OCI-LY7 (cell line): ENCODE measurements at regions not wholly inside any gene's neighbourhood (a gene's known extent, or its start where the extent isn't known, plus 50 kb on each side); places are given as distances from the start of the nearest gene placed in this dataset.

Source experiments
- EZH2phosphoT487 ChIP-seq: fragments of 200-600 bp; sonication (generic); IDR thresholded peaks from 2 replicates; pipeline ENCODE4 v1.6.1; 2018; ENCODE audit warnings: low read depth, borderline replicate concordance, mild to moderate bottlenecking, mixed run types, antibody characterized with exemption, low read length, moderate library complexity, mixed read lengths
- TF ChIP-seq, protein P1 (sequence below): fragments of 200-600 bp; sonication (generic); conservative IDR thresholded peaks from 2 replicates; pipeline ENCODE4 v1.5.1; 2014; ENCODE audit warnings: mild to moderate bottlenecking, antibody characterized with exemption, low read length, moderate library complexity, mixed read lengths

DNA sequence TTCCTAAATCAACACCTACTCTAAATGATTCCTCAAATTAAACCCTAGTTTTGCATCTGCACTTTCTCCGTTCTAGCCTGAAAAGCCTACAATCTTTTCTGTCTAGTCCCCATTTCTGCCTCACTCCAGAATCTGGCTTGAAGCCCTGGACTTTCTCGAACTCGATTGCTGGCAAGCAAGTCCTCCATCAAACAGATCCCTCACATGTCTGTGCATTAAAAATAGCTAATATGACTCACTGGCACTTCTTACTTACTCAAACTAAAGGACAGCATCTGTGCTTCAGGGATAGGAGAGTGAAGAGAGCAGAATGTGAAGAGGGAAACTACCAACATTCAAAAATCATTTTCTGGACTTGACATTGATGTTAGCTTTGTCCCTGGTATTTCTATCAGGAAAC is 51.8 kb upstream of the CXADR start:
- TF ChIP-seq, protein P1, sequence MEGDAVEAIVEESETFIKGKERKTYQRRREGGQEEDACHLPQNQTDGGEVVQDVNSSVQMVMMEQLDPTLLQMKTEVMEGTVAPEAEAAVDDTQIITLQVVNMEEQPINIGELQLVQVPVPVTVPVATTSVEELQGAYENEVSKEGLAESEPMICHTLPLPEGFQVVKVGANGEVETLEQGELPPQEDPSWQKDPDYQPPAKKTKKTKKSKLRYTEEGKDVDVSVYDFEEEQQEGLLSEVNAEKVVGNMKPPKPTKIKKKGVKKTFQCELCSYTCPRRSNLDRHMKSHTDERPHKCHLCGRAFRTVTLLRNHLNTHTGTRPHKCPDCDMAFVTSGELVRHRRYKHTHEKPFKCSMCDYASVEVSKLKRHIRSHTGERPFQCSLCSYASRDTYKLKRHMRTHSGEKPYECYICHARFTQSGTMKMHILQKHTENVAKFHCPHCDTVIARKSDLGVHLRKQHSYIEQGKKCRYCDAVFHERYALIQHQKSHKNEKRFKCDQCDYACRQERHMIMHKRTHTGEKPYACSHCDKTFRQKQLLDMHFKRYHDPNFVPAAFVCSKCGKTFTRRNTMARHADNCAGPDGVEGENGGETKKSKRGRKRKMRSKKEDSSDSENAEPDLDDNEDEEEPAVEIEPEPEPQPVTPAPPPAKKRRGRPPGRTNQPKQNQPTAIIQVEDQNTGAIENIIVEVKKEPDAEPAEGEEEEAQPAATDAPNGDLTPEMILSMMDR, result no peak
- no peak for TF ChIP-seq EZH2phosphoT487
